ENCODE measurements at regions not wholly inside any gene's neighbourhood (a gene's known extent, or its start where the extent isn't known, plus 50 kb on each side); places are given as distances from the start of the nearest gene placed in this dataset.

DNA sequence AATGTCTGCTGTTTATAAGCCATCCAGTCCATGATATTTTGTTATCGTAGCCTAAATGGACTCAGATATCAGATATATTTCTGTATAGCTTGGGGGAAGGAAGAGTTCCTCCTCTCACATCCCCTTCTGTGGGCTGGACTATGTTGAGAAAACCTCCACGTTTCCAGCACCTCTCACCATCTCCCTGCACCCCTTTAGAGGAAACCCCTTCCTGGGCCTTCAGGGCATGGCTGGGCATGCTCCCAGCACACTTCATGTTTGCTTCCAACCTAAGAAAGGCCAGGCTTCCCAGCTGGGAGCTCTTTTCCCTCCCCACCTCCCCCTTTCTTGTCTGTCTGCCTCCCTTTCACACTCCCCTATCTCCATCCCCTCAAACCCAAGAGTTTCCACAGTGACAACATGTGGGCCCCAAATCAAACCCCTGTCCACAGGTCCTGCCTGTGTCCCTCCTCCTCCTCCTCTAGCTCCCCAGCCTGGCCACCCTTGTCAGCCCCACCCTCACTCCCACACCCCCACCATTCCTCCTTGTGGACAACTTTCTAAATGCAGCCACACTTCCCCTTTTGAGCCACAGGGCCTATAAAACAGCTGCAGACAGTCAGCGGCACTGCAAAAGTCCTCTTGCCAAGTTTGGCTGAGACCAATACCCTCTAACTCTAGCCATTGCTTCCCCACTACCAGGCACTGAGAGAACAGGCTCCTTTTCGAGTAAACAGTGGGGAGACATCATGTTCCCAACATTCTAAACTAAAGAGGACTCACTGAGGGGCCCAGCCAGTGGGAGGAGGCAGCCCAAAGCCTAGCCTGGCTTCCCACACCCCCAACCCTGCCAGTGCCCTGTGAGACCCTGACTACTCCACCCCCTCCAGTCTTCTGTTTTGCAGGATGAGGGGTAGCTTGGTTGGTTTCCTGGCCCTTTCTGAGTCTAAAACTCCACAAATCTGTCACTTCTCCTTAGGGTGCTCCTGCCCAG, 120.5 kb downstream of the ZFP36L2 start:
- peak; percentile 26 for DNase-seq (ENCODE audit: low spot score)

DNA sequence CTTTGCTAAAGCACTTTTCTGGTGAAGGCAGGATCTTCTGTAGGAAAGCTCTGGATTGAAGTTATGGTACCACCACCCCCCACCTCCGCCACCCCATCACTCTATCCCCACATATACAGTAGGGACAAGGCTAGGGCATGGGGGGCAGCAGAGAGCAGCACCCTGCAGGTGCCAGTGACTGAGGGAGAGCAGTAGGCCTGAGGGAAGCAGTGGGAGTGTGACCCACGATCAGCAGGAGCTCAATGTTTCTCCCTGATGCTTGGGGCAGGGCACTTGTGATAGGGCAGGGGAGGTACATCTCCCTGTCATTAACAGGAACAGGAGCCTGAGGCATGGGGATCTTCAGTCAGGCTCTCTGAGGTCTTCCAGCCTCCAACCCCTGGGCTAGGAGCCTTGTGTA, 121.6 kb downstream of the ZFP36L2 start:
- no peak for DNase-seq (ENCODE audit: low spot score)

DNA sequence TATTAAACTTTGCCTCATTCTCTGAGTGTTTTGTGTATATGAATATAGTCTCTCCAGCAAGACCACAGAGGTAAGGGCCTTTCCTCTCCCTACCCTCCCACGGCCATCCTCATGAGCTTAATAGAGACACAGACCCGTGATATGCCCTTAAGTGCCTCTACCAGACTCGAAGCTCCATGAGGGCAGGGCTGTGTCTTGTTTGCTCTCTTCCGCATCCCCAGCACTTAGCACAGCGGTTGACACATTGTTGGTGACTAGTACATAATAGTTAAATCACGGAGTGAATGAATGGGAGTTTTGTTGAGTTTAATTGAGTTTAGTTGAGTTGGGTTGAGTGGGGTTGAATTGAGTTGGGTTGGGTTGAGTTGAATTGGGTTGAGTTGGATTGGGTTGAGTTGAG, 122.3 kb downstream of the ZFP36L2 start:
- no peak for DNase-seq (ENCODE audit: low spot score)

DNA sequence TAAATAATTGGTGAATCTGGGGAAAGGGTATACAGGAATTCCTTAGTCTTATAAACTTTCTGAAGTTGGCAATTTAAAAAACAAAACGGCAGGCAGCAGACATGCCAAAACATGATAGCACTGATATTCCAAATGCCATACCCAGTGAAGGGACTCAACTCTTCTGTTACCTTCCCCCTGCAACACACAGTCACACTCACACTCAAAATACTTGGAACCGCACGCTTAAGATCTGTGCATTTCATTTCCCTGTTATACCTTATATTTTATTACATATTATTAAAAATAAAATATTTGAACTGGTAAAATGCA, 123.4 kb downstream of the ZFP36L2 start:
- DNase-seq (ENCODE audit: low spot score) = no peak

DNA sequence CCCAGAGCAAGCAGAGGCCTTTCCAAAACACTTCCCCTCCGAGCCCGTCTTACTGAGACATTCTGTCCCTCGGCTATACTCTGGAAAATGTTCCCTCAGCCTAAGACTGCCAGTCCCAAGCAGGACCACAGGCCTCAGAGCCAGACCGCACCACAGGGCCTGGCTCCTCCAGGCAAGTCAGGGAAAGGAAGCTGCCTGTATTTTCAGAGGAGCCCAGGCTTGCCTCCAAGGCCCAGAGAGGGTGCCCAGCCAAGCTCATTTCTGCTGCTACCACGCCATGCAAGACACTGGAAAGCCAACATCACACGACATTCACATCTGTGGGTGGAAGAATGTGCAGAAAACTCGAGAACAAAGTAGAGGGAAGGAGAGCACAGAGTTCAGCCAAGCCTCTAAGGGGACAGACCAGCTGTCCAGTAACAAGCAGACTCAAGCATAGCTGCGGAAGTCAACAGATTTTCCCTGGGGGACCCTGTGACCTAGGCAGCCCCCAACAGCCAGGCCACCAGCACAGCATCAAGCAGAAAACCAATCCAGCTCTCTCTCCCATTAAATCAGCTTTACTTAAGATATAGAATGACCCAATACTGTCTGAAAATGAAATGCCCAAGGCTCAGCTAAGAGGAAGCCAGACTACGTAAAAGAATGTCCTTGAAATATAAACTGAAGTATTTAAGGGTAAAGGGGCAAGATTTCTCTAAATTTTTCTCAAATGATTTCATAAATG, 123.9 kb downstream of the ZFP36L2 start:
- no peak for DNase-seq (ENCODE audit: low spot score)

DNA sequence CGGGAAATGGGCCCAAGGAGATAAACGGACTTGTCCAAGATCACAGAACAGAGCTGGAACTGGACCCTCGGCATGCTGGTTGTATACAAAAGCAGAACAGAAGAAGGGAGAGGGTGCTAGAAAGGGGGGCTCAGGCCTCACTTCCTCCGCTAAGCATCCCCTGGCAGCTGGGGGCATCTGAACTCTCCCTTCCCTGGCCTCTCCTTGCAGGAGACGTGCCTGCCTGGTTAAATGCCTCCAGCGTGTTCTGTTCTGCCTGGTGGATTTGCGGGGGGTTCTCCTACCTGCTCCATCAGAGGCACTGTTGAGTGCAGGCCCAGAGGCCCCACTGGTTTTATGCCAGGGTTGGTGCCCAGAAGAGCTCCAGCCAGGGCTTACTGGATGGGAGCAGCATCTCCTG, 124.7 kb downstream of the ZFP36L2 start:
- no peak for DNase-seq (ENCODE audit: low spot score)

DNA sequence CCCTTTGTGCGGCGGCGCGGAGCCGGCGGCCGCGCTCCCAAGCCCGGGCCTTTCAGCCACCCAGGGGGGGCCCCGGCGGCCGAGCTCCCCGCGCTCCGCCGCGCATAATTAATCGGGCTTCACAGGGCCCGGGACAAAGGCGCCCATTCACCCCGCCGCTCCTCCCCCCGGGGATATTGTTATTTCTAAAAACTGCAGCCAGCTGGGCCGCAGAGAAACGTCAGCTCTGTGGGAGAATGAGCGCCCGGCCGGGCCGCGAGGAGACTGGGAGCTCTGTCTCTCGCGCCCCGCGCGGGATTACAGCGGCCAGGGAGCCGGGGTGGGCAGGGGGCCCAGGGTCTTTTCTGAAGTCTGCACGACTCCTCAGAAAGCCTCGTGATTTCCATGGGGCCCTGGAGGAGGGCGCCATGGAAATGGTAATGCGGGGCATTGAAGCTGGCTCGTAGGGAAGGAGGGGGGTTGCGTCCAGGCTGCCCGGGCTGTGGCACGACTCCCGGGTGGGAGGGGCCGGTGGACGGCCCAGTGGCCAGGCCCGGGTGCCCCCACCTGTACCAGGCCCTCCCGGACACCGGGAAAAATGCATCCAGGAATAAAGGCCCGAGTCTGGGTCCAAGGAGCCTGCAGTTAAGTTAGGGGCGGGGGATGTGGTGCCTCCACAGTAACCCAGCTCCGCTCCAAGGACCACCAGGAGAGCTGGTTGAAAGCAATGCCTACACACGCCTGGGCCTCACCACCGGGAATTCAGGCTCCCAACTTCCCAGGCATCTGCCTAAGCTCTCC, 125.3 kb downstream of the ZFP36L2 start:
- no peak for DNase-seq (ENCODE audit: low spot score)

DNA sequence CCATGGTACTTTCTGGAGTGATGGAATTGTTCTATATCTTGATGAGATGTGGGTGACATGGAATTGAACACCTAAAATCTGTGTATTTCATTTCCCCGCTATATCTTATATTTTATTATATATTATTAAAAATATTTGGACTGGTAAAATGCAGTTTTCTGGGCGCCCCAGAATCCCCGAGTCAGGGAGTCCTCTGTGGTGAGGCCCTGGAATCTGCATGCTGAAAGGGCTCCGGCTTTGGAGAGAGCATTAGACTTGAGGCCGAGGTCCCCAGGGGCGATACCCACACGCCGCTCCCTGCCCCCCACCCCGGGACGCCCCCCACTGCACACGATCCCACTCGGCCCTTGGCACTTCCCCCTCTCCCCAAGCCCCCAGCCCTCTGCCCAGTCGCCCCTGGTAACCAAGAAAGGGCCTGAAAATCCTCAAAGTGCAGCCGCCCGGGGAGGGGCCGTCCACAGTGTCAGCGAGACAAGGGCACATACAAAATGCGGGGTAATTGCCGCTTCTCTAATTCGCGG, 126.0 kb downstream of the ZFP36L2 start:
- DNase-seq (ENCODE audit: low spot score) = no peak

DNA sequence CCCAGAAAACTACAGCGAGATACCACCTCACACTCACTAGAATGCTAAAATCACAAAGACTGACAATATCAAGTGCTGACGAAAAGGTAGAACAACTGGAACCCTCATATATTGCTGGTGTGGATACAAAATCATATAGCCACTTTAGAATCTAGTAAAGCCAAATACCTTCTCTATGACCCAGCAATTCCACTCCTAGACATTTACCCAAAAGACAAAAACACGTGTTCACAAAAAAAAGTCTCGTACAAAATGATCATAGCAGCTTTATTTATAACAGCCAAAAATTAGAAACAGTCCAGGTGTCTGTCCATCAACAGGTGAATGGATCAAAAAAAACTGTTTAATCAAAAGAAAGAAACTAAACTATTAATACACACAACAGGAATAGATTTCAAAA, 126.6 kb downstream of the ZFP36L2 start:
- no peak for DNase-seq (ENCODE audit: low spot score)

DNA sequence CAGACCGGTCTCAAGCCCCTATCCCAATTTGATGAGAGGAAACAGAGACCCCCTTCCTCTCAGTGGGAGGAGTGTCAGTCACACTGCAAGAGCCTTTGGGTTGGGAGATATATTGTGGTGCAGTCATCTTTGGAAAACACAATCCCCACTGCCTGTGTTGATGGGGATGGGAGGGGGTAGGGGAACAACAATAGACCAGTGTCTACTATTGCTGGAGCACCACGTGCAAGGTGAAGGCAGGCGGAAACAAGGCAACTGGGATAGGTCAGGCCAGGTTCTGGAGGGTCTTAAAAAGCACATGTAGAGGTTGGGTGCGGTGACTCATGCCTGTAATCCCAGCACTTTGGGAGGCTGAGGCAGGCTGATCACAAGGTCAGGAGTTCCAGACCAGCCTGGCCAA, 127.9 kb downstream of the ZFP36L2 start:
- DNase-seq (ENCODE audit: low spot score) = no peak

DNA sequence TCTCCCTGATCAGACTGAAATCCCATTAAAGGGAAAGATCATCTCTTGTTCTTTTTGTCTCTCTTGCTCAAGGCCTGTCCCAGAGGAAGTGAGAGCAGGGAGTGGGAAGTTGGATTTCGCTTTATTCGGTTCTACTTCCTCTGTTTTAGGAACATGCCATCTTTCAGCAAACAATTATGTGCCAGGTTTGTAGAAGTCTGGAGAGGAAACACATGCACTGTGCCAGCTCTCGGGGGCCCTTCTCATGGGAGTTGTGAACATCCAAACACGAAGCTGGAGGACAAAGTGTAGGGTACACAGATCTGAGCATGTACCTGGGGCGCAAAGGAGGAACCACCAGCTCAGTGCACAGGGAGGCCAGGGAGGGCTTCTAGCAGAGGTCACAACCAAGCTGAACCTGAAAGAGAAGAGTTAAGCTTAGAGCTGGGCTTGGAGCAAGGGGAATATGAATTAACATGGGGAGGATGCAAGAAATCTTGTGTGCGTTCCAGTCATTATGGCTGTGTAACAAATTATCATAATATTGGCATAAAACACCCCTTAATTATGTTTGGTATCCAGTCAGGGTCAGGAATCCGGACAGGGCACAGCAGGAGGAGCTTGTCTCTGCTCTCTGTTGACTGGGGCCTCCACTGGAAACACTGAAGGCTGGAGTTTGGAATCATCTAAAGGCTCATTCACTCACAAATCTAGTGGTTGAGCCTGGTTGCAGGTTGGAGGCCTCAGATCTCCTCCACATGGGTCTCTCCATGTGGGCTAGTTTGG, 128.6 kb downstream of the ZFP36L2 start:
- no peak for DNase-seq (ENCODE audit: low spot score)

DNA sequence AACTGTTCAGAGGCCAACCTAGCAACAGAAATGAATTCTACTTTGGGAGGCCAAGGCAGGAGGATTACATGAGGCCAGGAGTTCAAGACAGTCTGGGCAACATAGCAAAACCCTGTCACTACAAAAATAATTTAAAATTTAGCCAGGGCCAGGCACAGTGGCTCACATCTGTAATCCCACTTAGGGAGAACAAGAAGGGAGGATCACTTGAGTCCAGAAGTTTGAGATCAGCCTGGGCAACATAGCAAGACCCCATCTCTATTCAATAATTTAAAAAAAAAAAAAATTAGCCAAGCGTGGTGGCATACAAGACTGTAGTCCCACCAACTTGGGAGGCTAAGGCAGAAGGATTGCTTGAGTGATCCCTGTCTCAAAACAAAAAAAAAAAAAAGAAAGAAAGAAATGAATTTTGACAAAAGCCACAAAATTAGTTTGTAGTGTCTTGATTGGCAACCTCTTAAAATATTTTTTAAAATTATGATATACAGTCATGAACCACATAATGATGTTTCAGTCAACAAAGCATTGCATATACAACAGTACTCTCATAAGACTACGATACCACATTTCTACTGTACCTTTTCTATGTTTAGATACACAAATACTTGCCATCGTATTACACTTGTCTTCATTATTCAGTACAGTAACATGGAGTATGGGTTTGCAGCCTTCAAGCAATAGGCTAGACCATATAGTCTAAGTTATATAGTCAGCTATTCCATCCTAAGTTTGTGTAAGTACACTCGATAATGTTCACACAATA, 130.7 kb downstream of the ZFP36L2 start:
- no peak for DNase-seq (ENCODE audit: low spot score)

DNA sequence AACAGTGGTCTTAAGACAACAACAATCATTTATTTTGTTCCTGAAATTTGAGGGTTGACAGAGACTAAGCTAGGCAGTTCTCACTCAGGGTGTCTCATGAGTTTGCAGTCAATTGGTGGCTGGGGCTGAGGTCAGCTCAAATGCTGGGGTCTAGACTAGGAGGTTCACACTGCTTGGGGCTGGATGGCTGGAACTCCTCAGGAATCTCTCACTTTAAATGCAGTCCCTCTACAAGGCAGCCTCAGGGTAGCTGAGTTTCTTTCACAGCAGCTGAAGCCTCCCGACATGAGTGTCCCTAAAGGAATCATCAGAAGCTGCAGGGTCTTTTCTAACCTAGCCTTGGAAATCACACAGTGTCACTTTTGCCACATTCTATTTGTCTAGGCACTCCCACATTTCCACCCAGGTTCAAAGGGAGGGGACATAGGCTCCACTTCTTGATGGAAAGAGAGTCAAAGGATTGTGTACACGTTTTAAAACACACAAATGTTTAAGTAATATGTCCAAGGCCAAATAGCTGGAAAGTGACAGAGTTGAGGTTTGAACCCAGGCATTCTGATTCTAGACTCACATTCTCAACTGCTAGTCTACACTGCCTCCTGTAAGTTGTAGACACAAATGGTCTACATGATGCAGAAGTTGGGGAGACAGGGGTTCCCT, 133.8 kb downstream of the ZFP36L2 start:
- no peak for DNase-seq (ENCODE audit: low spot score)

DNA sequence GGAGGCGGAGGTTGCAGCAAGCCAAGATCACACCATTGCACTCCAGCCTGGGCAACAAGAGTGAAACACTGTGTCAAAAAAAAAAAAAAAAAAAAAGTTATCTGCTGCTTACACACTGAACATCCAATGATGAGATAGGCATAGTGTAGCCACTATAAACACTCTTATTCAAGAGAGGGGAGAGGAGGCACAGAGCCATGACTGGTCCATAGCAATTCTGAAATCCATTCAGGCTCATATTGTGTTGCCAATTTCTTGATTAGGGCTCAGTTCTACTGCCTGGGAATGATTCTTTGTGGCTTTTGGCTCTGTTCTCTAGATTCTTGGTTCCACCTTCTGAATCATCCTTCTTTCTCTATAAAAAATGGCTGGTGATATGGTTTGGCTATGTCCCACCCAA, 136.1 kb downstream of the ZFP36L2 start:
- no peak for DNase-seq (ENCODE audit: low spot score)

DNA sequence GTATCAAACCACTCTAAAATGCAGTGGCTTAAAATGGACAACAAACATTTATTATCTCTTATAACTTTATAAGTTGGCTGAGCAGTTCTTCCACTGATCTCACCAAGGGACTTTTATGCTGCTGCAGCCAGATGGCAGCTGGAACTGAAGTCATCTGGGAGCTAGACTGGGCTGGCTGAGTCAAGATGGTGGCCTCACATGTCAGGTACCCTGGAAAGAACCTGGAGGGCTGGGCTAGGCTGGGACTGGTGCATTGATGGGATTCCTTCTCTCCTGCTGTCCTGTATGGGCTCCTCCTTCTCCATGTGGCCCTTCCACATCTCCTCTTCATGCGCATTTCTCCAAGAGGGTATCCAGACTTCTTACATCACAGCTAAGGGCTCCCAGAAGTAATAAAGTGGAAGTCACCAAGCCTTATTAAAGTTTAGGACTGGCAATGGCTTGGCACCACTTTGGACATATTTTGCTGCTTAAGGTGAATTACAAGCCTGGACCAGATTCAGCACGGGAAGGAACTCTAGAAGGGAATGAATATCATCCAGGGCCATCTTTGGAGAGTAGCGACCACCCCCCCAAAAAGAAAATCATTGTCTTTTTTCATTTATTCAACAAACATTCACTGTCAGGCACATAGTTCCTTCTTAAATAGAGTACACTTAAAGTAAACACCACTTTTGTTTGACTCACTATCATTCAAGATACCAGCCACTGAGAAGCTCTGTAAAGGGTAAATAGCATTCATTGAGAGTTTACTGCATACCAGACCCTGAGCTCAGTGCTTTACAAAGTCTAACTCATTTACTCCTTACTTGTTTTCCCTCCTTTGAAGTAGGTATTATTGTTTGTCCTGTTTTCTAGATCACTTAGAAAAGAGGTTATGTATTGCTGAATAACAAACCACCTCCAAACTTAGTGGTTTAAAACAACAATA, 138.0 kb downstream of the ZFP36L2 start:
- no peak for DNase-seq (ENCODE audit: low spot score)

DNA sequence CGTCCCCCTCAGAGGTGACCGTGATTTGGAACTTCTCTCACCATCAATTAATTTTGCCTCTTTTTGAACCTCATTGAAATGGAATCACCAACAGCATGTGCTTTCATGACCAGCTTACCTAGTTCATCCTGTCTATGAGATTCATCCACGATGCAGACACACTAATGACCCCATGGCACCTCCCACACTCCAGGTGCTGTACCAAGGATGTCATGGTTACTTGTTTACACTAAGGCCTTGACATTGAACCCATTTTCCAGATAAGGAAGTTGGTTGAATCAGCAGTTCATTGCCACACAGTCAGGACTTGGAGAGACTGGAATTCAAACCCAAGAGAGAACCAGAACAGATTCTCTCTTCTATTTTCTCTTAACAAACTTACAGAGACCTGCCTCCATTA, 139.0 kb downstream of the ZFP36L2 start:
- DNase-seq (ENCODE audit: low spot score) = no peak

DNA sequence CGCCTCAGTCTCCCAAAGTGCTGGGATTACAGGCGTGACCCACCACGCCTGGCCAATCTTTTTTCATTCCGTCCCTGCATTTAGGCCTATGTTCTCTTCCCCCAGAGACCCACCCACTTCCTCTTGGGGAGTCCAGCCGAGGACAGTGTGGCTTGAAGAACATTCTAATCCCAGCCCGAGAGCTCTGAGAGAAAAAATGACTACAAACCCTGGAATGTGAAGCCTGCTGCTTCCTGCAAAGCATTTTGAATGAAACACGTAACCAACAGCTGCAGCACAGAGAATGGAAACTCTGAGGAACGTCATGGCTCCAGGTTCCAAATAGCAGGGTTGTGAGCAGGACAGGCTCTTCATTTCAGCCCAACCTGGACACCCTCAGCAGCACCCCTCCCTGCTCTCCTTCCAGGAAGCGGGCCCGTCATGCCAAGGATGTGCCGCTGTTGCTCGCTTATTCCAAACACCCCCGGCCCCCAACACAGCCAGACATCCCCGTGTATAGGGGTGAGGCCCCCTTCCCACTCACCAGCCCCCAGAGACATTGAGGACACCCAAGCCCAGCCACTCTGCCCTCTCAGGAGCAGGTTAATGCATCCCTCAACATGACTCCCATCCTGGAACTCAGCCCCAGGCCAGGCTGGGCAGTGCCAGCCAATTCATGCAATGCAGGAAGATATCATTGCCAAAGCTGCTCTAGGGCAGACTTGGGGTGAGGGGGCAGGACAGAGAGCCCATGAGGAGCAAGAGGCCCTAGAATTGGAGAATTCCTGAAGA, 139.8 kb downstream of the ZFP36L2 start:
- DNase-seq (ENCODE audit: low spot score) = peak; percentile 51

DNA sequence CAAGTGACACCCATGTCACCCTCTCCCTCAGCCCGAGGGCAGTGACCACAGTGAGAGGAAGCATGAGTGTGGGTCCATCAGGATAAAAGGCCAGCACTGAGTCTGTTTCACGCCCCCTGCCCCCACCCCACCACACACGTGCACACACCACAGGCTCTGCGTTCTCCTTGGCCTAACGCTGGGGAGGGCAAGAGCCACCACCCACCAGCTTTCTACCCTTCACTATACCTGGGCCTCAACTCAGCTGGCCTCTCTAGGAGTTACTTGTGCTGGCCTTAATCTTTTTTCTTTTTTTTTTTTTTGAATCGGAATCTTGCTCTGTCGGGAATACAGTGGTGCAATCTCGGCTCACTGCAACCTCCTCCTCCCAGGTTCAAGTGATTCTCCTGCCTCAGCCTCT, 140.5 kb downstream of the ZFP36L2 start:
- no peak for DNase-seq (ENCODE audit: low spot score)

DNA sequence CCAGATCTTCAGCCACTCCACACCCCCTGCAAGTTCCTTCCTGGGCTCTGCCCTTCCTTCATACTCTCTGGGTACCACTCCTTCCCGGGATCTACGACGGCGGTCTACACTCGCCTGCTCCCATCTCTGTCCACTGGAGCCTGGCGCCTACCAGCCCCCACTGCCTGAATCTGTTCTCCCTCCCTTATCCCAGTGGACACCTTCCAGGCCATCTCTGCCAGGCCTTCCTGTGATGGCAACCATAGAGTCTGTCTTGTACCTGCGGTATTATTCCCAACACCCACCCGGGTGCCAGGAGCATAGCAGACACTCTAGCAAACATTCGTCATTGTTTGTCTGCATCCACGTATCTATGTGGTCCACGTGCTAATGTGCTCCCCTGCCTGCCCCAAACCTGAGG, 140.9 kb downstream of the ZFP36L2 start:
- no peak for DNase-seq (ENCODE audit: low spot score)
